GM12878 (cell line): ENCODE measurements at regions not wholly inside any gene's neighbourhood (a gene's known extent, or its start where the extent isn't known, plus 50 kb on each side); places are given as distances from the start of the nearest gene placed in this dataset.

Experiments used
- BACH1 ChIP-seq: fragments of 450-650 bp; IDR thresholded peaks from 2 replicates; pipeline ENCODE4 v1.6.1; 2017; ENCODE audit warnings: mild to moderate bottlenecking, borderline replicate concordance
- BCL11A ChIP-seq: IDR thresholded peaks from 2 replicates; pipeline ENCODE4 v1.6.1; 2011; ENCODE audit warnings: low read depth, low read length
- BCLAF1 ChIP-seq: fragments of 450-650 bp; IDR thresholded peaks from 2 replicates; pipeline ENCODE4 v1.6.1; 2017; ENCODE audit warnings: antibody characterized with exemption, mild to moderate bottlenecking, moderate library complexity
- BHLHE40 ChIP-seq, 2 experiments: fragments of 450-650 bp in 1 of 2; IDR thresholded peaks; 2 replicates each; pipeline ENCODE4 v1.6.1; 2011 to 2017; ENCODE audit warnings: low read depth in 2 of 2, borderline replicate concordance in 1 of 2, improper control_type of control experiment in 1 of 2, low read length in 1 of 2, mild to moderate bottlenecking in 1 of 2
- CBX3 ChIP-seq: fragments of 200-600 bp; sonication (generic); IDR thresholded peaks from 2 replicates; pipeline ENCODE4 v1.6.1; 2016; ENCODE audit warnings: low read depth, borderline replicate concordance
- CBX5 ChIP-seq: sonication (generic); IDR thresholded peaks from 2 replicates; pipeline ENCODE4 v1.6.1; 2016; ENCODE audit warnings: low read depth, moderate library complexity, mild to moderate bottlenecking, inconsistent platforms
- EP300 ChIP-seq, 2 experiments: fragments of 150-350 bp in 1 of 2; IDR thresholded peaks; 2 replicates each; pipeline ENCODE4 v1.6.1; 2011 to 2012; ENCODE audit warnings: low read depth in 2 of 2, low read length in 2 of 2, borderline replicate concordance in 1 of 2, improper control_type of control experiment in 1 of 2, inconsistent platforms in 1 of 2; ENCODE audit not compliant: control insufficient read depth in 1 of 2
- ESRRA ChIP-seq: IDR thresholded peaks from 2 replicates; pipeline ENCODE4 v1.6.1; 2012; ENCODE audit warnings: mild to moderate bottlenecking, low read length, improper control_type of control experiment
- FOS ChIP-seq: IDR thresholded peaks from 3 replicates; pipeline ENCODE4 v1.6.1; 2011; ENCODE audit warnings: borderline replicate concordance; ENCODE audit not compliant: insufficient read length; ENCODE audit errors: extremely low read depth
- FOXM1 ChIP-seq: IDR thresholded peaks from 2 replicates; pipeline ENCODE4 v1.6.1; 2012; ENCODE audit warnings: low read depth, mild to moderate bottlenecking, inconsistent platforms, low read length, moderate library complexity
- GABPA ChIP-seq: IDR thresholded peaks from 2 replicates; pipeline ENCODE4 v1.6.1; 2014; ENCODE audit warnings: antibody characterized with exemption, low read depth, mild to moderate bottlenecking, inconsistent platforms
- GATAD2B ChIP-seq: fragments of 450-650 bp; conservative IDR thresholded peaks from 2 replicates; pipeline ENCODE4 v1.6.1; 2017; ENCODE audit warnings: low read depth, mild to moderate bottlenecking, moderate library complexity
- IRF5 ChIP-seq: fragments of 450-650 bp; IDR thresholded peaks from 2 replicates; pipeline ENCODE4 v1.6.1; 2017; ENCODE audit warnings: borderline replicate concordance
- LARP7 ChIP-seq: fragments of 450-650 bp; IDR thresholded peaks from 2 replicates; pipeline ENCODE4 v1.6.1; 2017; ENCODE audit warnings: mild to moderate bottlenecking
- MEF2B ChIP-seq: fragments of 450-650 bp; IDR thresholded peaks from 2 replicates; pipeline ENCODE4 v1.6.1; 2018; ENCODE audit warnings: mild to moderate bottlenecking, moderate library complexity; ENCODE audit not compliant: partially characterized antibody, poor library complexity, severe bottlenecking
- MTA2 ChIP-seq: fragments of 450-650 bp; IDR thresholded peaks from 2 replicates; pipeline ENCODE4 v1.6.1; 2016; ENCODE audit warnings: low read depth, mild to moderate bottlenecking, moderate library complexity
- NR2F1 ChIP-seq: fragments of 450-650 bp; conservative IDR thresholded peaks from 2 replicates; pipeline ENCODE4 v1.6.1; 2017; ENCODE audit warnings: mild to moderate bottlenecking
- PAX5 ChIP-seq: IDR thresholded peaks from 2 replicates; pipeline ENCODE4 v1.6.1; 2011; ENCODE audit warnings: low read depth, low read length, borderline replicate concordance
- PAX8 ChIP-seq: fragments of 450-650 bp; IDR thresholded peaks from 2 replicates; pipeline ENCODE4 v1.6.1; 2017; ENCODE audit warnings: mild to moderate bottlenecking, moderate library complexity
- RAD21 ChIP-seq: IDR thresholded peaks from 2 replicates; pipeline ENCODE4 v1.6.1; 2011; ENCODE audit warnings: mild to moderate bottlenecking, low read depth, low read length, moderate library complexity; ENCODE audit not compliant: insufficient read depth
- RB1 ChIP-seq: fragments of 450-650 bp; formaldehyde crosslinking; IDR thresholded peaks from 2 replicates; pipeline ENCODE4 v1.6.1; 2017; ENCODE audit warnings: mild to moderate bottlenecking, borderline replicate concordance
- RUNX3 ChIP-seq: IDR thresholded peaks from 2 replicates; pipeline ENCODE4 v1.6.1; 2012; ENCODE audit warnings: low read length, inconsistent platforms
- SIN3A ChIP-seq: IDR thresholded peaks from 2 replicates; pipeline ENCODE4 v1.6.1; 2012; ENCODE audit warnings: low read depth, low read length, improper control_type of control experiment
- SREBF1 ChIP-seq: IDR thresholded peaks from 2 replicates; pipeline ENCODE4 v1.6.1; 2012; ENCODE audit warnings: mild to moderate bottlenecking, low read length
- STAT1 ChIP-seq: fragments of 450-650 bp; conservative IDR thresholded peaks from 2 replicates; pipeline ENCODE4 v1.6.1; 2014; ENCODE audit warnings: antibody characterized with exemption, mild to moderate bottlenecking
- USF2 ChIP-seq: IDR thresholded peaks from 2 replicates; pipeline ENCODE4 v1.6.1; 2011; ENCODE audit warnings: low read depth, low read length, improper control_type of control experiment, borderline replicate concordance
- ZBED1 ChIP-seq: IDR thresholded peaks from 2 replicates; pipeline ENCODE4 v1.6.1; 2016; ENCODE audit warnings: borderline replicate concordance
- ZNF217 ChIP-seq: fragments of 450-650 bp; IDR thresholded peaks from 2 replicates; pipeline ENCODE4 v1.6.1; 2017; ENCODE audit warnings: antibody characterized with exemption, mild to moderate bottlenecking
- ZNF274 ChIP-seq: IDR thresholded peaks from one replicate; pipeline ENCODE4 v1.8.0; 2011; ENCODE audit not compliant: insufficient read length, insufficient read depth

- TF ChIP-seq NR2F1 (peak; percentile 72), RB1 (no peak), GABPA (no peak), ZBED1 (no peak), MTA2 (peak; percentile 82), ZNF217 (0 out of 2 replicates have a peak, but pooled peaks have one; percentile 56), PAX8 (no peak), ESRRA (no peak), PAX5 (peak; percentile 42; the same call in 1 of the 2 replicates), FOXM1 (no peak), EP300 (IDR thresholded peaks at IDR 0.05; ENCODE audit: borderline replicate concordance in 1 of 2, control insufficient read depth in 1 of 2, low read depth in 2 of 2, low read length in 2 of 2) (peak; percentile 39 to 65; a peak in 2 of 4 replicates), BACH1 (peak; percentile 62; the same call in 1 of the 2 replicates), IRF5 (no peak), USF2 (no peak), ZNF274 (no peak), RUNX3 (peak; percentile 53), LARP7 (0 out of 2 replicates have a peak, but pooled peaks have one; percentile 35), RAD21 (no peak), SREBF1 (no peak), SIN3A (no peak), BCLAF1 (no peak), BCL11A (peak; percentile 47; the same call in 1 of the 2 replicates), CBX5 (no peak), GATAD2B (peak; percentile 88), MEF2B (no peak), CBX3 (no peak), FOS (no peak), STAT1 (no peak), BHLHE40 (IDR thresholded peaks at IDR 0.05; ENCODE audit: borderline replicate concordance in 1 of 2, low read depth in 2 of 2, low read length in 1 of 2) (peak; percentile 18 to 54; a peak in 2 of 4 replicates)
Observed at GRCh38 chr1:157403203-157403602, 149.1 kb downstream of the FCRL5 start (continued).
